ENCODE measurements at regions not wholly inside any gene's neighbourhood (a gene's known extent, or its start where the extent isn't known, plus 50 kb on each side); places are given as distances from the start of the nearest gene placed in this dataset.

GRCh38 chr14:61847861-61848260 lies 85.6 kb downstream of the SNAPC1 start:
- H3K9me3 ChIP-seq, result no peaks in the 10 kb centered on the region
- no peak for DNase-seq

GRCh38 chr14:61854898-61855297 lies 92.7 kb downstream of the SNAPC1 start:
- no peak for TF ChIP-seq CTCF (IDR thresholded peaks at IDR 0.05)
- TF ChIP-seq POLR2A (IDR thresholded peaks at IDR 0.05), result no peak
- ATAC-seq (peak; percentile 64), DNase-seq (no peak)
- no peaks in the 10 kb centered on the region for H3K9me3 ChIP-seq
- H3K4me1 ChIP-seq, result peaks cover 11% of the 10 kb centered on the region
- intact Hi-C loops (cut with DNase I), result no loop called here
- no peak overlapping the region for H3K4me3 ChIP-seq
- no peaks in the 10 kb centered on the region for H3K36me3 ChIP-seq (replicated peaks in 1 of 2; ENCODE audit: insufficient read depth in 1 of 2, low read depth in 2 of 2)
- no peaks in the 10 kb centered on the region for H3K27me3 ChIP-seq
- no peak overlapping the region for H3K27ac ChIP-seq

More at GRCh38 chr14:61847861-61848260, 85.6 kb downstream of the SNAPC1 start:
- intact Hi-C loops (cut with DNase I), result no loop called here
- ATAC-seq, result no peak
- WGBS, 2 donors, result 66 to 78% methylated on average over 3 of the region's 3 CpGs
- Histone ChIP-seq H3K4me3 (no peak overlapping the region), H3K4me1 (no peaks in the 10 kb centered on the region), H3K27ac (no peak overlapping the region), H3K27me3 (no peaks in the 10 kb centered on the region), H3K36me3 (replicated peaks in 1 of 2; ENCODE audit: insufficient read depth in 1 of 2, low read depth in 2 of 2) (no peaks in the 10 kb centered on the region)
- no peak for TF ChIP-seq CTCF (IDR thresholded peaks at IDR 0.05)
- no peak for TF ChIP-seq POLR2A (IDR thresholded peaks at IDR 0.05)

DNA sequence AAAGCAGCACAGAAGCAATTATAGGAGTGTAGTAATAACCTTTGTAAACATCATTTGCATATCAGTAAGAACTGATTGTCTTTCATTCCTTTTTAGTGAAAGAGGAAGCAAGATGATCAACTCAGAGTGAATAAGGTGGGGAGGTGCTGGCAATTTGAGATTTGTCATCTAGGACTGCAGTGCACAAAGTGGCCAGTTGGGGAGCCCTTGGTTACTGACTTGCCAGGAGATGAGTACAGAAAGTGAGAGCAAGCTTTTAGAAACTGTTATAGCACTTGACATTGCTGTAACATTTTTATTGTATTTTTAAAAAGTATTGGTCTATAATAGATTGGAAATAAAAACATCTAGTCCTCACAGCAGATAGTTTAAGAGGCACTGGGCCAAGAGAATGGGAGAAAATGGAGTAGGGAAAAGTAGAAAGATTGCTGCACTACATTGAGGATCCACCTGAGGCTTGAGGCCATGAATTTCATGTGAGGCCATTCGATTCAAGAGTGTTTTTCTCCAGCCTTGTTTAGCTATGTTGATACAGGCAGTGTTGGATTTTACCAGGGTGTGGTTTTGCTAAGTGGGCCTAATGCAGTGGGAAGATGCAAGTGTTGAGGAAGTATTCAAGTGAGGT lies 98.2 kb downstream of the SNAPC1 start:
- ATAC-seq (peak; percentile 71), DNase-seq (peak; percentile 55 to 76 (median 60))
- WGBS, 2 donors, result 41 to 45% methylated on average over 1 of the region's 1 CpG
- H3K9me3 ChIP-seq, result no peaks in the 10 kb centered on the region
- no peaks in the 10 kb centered on the region for H3K27me3 ChIP-seq
- no peaks in the 10 kb centered on the region for H3K36me3 ChIP-seq (replicated peaks in 1 of 2; ENCODE audit: insufficient read depth in 1 of 2, low read depth in 2 of 2)
- no peak overlapping the region for H3K27ac ChIP-seq
- H3K4me1 ChIP-seq, result no peaks in the 10 kb centered on the region
- H3K4me3 ChIP-seq, result no peak overlapping the region
- intact Hi-C loops (cut with DNase I), result no loop called here
- TF ChIP-seq CTCF (IDR thresholded peaks at IDR 0.05) (peak; percentile 45 to 85 (median 64)), POLR2A (IDR thresholded peaks at IDR 0.05) (no peak)

DNA sequence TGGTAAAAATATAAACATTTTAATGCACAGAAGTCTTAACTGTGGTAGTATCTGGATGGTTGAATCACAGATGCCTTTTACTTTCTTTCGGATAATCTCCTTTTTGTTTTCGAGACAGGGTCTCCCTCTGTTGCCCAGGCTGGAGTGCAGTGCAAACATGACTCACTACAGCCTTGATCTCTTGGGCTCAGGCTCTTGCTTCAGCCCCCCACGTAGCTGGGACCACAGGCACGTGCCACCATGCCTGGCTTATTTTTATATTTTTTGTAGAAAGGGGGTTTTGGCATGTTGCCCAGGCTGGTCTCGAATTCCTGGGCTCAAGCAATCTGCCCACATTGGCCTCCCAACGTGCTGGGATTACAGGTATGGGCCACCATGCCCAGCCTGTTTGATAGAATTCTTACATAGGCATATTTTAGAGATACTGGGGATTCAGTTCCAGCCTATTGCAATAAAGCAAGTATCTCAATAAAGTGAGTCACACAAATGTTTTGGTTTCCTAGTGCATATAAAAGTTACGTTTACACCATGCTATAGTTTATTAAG lies 99.2 kb downstream of the SNAPC1 start:
- ATAC-seq (no peak), DNase-seq (no peak)
- intact Hi-C loops (cut with DNase I), result no loop called here
- H3K4me3 ChIP-seq, result no peak overlapping the region
- 76 to 78% methylated on average over 7 of the region's 7 CpGs for WGBS, 2 donors
- TF ChIP-seq CTCF (IDR thresholded peaks at IDR 0.05) (no peak), POLR2A (IDR thresholded peaks at IDR 0.05) (no peak)
- no peaks in the 10 kb centered on the region for H3K27me3 ChIP-seq
- H3K27ac ChIP-seq, result no peak overlapping the region
- H3K9me3 ChIP-seq, result no peaks in the 10 kb centered on the region
- H3K4me1 ChIP-seq, result no peaks in the 10 kb centered on the region
- H3K36me3 ChIP-seq (replicated peaks in 1 of 2; ENCODE audit: insufficient read depth in 1 of 2, low read depth in 2 of 2), result no peaks in the 10 kb centered on the region

- Histone ChIP-seq H3K27me3 (no peaks in the 10 kb centered on the region), H3K36me3 (replicated peaks in 1 of 2; ENCODE audit: insufficient read depth in 1 of 2, low read depth in 2 of 2) (no peaks in the 10 kb centered on the region), H3K4me3 (no peak overlapping the region), H3K27ac (no peak overlapping the region), H3K9me3 (no peaks in the 10 kb centered on the region), H3K4me1 (no peaks in the 10 kb centered on the region)
- DNase-seq (no peak), ATAC-seq (no peak)
- intact Hi-C loops (cut with DNase I), result no loop called here
- TF ChIP-seq POLR2A (IDR thresholded peaks at IDR 0.05), result no peak
- 95 to 98% methylated on average over 27 to 36 of the region's 43 CpGs for WGBS, 2 donors
Measured at GRCh38 chr14:61864329-61864898, 102.2 kb downstream of the SNAPC1 start.

All from body of pancreas (tissue), 4 donors.